ENCODE measurements at regions not wholly inside any gene's neighbourhood (a gene's known extent, or its start where the extent isn't known, plus 50 kb on each side); places are given as distances from the start of the nearest gene placed in this dataset.
"Not testable (repeated sequence)": the region's sequence is repeated elsewhere in the genome, so short reads cannot be mapped to it uniquely, and the experiment has no call there.

DNA sequence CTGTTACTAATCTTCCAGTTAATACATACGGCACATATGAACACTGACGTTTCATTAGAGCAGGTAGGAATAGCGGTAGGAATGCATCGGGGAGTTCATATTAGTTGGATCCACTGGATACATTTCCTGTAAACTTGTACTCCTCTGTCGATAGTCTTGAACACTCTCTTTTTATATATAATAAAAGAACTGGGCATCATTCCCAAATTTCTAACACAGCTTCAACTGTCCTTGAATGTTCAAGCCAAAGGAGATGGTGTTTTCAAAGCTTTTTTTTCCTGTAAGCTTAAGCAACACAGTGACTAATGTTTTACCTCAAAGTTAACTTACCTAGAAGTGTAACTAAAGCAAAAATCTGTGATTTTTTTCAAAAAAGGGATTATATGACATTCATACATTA, 195.3 kb downstream of the UTRN start:
- no peak for DNase-seq

DNA sequence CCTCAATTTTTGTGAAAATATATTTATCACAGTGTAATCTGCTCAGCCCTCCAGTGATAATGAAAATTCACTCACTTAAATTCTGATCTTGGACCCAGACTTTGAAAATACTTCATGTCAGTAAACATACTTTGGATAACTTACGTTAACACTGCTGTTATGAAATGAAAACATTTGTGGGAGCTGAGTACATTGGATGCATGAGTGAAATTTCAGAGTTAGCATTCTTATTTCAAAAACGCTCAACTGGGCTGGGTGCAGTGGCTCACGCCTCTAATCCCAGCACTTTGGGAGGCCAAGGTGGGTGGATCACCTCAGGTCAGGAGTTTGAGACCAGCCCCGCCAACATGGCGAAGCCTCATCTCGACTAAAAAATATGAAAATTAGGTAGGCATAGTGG, 196.4 kb downstream of the UTRN start:
- DNase-seq: no peak

DNA sequence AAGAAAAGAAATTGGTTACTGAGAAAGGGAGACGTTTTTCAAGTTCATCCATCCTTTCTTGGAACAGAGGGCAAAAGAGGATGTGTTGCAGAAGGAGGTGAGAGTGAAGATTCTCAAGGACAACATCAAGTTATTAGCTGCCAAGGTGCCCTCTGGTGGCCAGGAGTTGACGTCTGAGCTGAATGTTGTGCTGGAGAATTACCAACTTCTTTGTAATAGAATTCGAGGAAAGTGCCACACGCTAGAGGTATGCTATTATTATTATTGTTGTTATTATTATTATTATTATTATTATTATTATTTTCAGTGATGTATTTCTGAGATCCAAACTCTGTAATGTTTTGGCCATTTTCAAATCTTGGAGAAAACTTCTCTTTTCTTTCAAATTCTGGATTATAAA, 197.0 kb downstream of the UTRN start:
- peak; percentile 58 for DNase-seq

DNA sequence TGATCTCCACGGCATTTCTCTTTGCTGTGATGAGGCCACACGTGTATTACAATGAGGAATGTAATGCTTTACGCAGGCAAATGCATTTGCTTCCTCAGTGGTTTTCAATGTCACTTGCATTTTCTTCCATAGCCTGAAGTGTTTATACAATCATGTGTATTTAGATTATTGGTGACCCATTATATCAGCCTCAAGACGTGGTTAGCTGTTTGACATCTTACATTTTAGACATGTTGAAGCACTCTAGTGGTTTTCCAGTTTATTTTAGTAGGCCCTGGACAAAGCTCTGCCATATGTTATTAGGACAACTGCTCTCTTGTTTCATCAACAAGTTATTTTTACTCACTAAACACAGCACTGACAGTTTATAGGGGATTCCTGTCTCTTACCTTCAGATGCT, 200.4 kb downstream of the UTRN start:
- no peak for DNase-seq

DNA sequence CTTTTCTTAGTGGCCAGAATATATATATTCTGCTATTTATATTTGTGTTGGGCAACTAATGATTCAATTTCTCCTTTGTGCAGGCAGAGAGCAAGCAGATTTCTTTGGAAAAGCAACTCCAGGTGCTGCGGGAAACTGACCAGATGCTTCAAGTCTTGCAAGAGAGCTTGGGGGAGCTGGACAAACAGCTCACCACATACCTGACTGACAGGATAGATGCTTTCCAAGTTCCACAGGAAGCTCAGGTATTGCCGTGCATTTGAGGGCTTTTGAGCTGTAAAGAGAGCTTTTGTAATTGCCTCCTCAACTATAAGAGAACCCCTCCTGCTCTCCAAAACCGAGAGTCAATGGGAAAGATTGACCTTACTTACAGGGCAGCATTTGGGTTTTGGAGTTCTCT, 203.5 kb downstream of the UTRN start:
- DNase-seq: no peak

DNA sequence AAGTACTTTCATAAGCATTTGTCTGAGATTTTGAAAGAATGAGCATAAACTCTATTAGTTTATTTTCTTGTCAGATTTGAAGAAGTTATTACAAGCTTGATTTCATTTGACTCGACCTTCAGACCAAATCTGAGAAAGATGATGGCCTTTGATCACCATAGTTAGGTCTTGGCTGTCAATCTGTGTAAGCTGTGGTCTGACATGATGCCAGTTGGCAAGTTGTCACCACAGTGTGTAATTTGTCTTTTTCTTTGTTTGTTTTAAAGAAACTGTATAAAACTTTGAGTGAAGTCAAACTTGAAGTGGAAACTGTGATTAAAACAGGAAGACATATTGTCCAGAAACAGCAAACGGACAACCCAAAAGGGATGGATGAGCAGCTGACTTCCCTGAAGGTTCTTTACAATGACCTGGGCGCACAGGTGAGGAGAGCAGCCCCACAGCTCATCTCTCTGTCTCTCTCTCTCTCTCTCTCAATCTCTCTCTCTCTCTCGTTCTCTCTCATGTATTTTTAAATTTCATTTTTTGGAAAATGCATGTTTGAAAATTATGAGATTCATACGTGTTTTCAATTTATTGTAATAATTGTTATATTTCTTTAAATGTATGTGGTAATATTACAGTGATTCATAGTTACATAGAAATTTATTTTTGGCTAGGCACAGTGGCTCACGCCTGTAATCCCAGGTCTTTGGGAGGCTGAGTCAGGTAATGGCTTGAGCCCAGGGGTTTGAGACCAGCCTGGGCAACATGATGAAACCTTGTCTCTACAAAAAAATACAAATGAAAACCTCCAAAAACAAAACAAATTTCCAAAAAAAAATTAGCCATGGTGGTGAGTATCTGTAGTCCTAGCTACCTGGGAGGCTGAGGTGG, 208.1 kb downstream of the UTRN start:
- no peak for DNase-seq

DNA sequence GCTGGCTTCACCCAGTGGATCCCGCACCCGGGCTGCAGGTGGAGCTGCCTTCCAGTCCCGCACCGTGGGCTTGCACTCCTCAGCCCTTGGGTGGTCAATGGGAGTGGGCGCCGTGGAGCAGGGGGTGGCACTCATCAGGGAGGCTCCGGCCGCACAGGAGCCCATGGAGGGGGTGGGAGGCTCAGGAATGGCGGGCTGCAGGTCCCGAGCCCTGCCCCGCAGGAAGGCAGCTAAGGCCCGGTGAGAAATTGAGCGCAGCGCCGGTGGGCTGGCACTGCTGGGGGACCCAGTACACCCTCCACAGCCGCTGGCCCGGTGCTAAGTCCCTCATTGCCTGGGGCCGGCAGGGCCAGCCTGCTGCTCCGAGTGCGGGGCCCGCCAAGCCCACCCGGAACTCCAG, 209.9 kb downstream of the UTRN start:
- not testable (repeated sequence) for DNase-seq

DNA sequence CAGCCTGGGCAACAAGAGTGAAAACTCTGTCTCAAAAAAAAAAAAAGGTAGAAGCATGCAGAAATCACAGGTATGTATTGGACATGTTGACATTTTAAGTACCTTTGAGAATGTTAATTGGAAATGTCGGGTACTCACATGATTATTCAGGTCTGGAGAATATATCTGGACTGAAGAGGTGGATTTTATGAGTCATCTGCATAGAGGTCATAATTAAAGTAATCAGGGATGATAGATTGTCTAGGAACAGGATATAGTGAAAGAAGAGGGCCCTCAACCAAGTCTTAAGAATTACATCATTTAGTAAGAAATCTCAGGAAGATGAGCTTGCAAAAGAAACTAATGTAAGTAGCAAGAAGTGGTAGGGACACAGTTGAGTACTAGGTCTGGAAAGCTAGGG, 212.5 kb downstream of the UTRN start:
- no peak for DNase-seq

DNA sequence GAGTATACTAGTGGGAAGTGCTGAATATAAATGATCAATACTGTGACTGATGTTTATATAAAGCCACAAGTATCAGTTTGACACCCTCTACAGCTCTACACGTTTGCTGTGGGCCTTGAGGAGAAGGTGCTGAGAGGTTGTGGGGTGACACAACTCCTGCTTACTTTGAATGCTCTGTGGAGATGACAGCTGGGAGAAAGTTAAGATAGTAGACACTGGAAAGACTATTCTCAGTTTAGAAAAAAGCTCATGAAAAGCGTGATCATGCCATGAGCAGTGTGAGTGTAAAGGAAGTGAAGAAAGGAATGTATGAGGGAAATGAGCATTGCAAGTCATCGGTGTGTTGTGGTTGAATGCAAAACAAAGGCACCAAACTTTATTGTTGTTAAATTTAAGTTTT, 215.8 kb downstream of the UTRN start:
- DNase-seq: no peak

DNA sequence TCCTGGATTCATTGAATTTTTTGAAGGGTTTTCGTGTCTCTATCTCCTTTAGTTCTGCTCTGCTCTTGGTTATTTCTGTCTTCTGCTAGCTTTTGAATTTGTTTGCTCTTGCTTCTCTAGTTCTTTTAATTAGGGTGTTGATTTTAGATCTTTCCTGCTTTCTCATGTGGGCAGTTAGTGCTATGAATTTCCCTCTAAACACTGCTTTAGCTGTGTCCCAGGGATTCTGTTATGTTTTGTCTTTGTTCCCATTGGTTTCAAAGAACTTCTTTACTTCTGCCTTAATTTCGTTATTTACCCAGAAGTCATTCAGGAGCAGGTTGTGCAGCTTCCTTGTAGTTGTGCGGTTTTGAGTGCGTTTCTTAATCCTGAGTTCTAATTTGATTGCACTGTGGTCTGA, 220.1 kb downstream of the UTRN start:
- not testable (repeated sequence) for DNase-seq

DNA sequence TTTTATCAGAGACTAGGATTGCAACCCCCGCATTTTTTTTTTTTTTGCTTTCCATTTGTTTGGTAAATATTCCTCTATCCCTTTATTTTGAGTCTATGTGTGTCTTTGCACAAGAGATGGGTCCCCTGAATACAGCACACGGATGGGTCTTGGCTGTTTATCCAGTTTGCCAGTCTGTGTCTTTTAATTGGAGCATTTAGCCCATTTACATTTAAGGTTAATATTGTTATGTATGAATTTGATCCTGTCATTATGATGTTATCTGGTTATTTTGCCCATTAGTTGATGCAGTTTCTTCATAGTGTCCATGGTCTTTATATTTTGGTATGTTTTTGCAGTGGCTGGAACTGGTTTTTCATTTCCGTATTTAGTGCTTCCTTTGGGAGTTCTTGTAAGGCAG, 220.9 kb downstream of the UTRN start:
- not testable (repeated sequence) for DNase-seq

DNA sequence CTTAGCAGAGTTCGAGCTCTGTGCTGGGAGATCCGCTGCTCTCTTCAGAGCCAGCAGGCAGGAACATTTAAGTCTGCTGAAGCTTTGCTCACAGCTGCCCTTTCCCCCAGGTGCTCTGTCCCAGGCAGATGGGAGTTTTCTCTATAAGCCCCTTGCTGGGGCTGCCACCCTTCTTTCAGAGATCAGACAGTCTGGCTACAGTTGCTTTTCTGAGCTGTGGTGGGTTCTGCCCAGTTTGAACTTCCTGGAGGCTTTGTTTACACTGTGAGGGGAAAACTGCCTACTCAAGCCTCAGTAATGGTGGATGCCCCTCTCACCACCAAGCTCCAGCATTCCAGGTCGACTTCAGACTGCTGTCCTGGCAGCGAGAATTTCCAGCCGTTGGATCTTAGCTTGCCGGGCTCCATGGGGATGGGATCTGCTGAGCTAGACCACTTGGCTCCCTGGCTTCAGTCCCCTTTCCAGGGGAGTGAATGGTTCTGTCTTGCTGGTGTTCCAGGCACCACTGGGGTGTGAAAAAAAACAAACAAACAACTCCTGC, 222.7 kb downstream of the UTRN start:
- DNase-seq: not testable (repeated sequence)

DNA sequence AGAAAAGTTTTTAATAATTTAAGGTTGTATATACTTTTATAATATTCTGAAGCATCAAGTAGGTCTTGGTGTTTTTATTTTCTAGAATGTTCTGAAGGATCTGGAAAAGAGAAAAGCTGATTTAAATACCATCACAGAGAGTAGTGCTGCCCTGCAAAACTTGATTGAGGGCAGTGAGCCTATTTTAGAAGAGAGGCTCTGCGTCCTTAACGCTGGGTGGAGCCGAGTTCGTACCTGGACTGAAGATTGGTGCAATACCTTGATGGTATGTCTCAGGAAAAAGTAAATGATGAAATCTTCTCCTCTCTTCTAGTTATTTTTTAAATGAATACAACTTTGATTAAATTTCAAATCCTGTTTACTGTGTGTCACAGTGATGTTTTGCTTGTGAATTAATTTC, 225.7 kb downstream of the UTRN start:
- no peak for DNase-seq

DNA sequence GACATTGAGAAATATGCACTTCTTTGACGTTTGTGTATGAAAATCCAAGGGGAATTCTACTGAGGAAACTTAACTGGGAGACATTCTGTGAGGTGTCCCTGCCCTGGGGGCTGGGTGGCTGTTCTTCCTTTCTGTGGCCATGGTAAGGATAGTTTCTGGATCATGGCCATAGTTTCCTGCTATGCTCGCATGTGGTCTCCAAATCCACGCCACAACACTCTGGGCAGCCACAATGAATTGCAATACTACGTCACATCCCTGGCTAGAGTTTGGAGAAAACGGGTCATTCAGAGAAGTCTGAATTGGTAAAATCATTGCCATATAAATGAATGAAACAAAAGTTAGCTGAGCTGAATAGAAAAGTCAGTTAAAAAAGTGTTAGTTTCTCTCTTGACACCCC, 230.6 kb downstream of the UTRN start:
- DNase-seq: no peak

DNA sequence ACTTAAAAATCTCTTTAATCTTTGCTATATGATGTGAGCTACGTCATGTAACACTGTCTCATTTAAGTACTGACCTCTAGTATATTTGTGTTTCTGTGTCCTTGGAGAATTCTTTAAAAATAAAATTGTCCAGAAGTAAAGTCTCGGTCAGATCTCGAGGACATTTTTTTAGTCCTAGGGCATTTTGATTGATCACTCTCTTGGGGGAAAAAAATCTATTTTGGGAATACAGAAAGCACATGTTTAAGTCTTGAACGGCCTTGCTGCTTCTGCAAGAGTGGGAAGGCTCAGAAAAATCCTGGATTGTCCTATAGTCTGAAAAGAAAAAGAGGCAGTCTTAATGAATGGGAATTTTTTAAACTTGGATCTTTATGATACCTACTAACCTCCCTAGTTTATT, 234.3 kb downstream of the UTRN start:
- no peak for DNase-seq

DNA sequence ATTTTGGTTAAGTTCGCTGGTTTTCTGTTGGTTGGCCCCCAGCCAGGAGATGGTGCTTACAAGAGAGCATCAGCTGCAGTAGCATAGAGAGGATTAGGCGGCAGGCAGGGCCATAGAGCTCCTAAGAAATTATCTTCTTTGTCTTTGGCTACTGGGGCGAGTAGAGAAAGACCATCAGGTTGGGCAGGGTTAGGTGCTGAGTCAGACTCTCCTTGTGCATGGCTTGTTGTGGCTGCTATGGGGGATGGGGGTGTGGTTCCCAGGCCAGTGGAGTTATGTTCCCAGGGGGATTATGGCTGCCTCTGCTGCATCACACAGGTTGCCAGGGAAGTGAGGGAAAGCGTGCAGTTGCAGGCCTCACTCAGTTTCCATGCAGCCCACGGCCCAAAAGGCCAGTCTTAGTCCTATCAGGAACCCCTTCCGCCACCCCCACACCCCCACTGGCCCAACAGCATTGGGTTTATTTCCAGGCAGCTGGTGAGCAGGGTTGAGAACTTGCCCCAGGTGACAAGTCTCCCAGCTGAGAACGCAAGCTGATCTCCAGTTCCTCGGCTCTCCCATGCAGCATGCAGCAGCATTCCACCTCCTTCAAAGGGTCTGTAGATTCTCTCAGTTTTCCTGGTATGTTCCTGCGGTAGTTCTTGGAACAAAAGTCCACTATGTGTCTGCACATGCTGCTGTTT, 243.7 kb downstream of the UTRN start:
- no peak for DNase-seq

DNA sequence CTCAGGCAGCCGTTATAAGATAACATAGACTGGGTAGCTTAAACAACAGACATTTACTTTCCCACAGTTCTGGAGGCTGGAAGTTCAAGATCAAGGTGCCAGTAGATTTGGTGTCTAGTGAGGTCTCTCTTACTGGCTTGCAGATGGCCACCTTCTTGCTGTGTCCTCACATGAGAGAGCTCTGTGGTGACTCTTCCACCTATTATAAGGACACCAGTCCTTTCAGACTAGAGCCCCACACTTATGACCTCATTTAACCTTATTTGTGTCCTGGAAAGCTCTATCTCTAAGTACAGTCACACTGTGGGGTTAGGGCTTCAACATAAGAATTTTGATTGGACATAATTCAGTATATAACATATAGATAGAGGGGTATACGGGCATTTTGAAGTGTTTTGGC, 245.0 kb downstream of the UTRN start:
- DNase-seq: no peak

DNA sequence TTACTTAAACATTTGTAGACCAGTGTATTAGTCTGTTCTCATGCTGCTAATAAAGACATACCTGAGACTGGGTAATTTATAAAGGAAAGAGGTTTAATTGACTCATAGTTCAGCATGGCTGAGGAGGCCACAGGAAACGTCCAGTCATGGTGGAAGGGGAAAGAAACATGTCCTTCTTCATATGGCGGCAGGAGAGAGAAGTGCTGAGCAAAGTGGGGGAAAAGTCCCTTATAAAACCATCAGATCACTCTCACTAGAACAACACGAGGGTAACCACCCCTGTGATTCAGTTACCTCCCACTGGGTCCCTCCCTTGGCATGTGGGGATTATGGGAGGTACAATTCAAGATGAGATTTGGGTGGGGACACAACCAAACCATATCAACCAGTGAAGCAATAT, 247.1 kb downstream of the UTRN start:
- DNase-seq: not testable (repeated sequence)

DNA sequence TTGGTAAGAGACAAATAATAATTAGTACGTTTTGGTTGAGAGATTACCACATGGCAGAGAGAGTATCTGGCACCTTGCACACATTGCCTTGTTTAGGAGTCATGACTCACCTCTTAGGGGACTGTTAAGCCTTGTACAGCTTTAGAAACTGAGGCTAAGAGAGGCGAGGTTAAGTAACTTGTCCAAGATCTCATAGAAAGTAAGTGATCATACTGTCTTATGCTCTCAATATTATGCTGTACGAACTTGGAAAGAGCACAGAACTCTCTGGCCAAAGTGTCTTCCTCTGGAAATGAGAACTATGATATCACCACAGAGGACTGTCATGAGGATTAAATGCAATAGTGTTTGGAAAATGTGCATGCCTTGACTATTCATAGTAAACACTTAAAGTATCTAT, 249.0 kb downstream of the UTRN start:
- DNase-seq: no peak

DNA sequence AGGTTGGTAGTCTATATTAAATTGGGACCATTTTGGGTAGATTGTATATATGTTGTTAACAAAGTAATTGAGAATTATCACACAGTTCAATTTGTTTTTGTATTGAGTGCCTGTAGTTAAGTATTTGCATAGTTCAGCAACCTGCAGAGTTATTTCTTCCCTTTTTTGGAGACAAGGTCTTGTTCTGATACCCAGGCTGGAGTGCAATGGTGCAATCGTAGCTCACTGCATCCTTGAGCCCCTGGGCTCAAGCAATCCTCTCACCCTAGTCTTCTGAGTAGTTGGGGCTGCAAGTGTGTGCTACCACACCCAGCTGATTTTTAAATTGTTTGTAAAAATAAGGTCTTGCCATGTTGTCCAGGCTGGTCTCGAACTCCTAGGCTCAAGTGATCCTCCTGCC, 250.5 kb downstream of the UTRN start:
- DNase-seq: no peak

DNA sequence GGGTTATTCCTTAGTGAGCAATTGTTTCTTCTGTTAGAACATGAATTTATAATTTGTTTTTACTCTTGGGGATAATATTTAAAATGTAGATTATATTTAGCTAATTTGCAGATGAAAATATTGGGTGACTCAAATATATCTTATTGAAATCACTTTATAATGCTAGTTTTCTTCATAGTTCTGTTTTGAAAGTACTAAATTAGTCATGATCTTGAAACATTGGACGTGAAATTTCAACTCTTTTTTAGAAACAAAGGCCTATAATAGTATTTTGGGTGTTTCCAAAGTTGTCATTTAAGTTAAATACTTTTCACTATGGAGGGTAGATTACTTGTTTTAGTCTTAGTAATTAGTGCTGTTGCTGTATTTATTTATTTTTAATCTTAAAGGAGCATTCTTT, 250.9 kb downstream of the UTRN start:
- no peak for DNase-seq

DNA sequence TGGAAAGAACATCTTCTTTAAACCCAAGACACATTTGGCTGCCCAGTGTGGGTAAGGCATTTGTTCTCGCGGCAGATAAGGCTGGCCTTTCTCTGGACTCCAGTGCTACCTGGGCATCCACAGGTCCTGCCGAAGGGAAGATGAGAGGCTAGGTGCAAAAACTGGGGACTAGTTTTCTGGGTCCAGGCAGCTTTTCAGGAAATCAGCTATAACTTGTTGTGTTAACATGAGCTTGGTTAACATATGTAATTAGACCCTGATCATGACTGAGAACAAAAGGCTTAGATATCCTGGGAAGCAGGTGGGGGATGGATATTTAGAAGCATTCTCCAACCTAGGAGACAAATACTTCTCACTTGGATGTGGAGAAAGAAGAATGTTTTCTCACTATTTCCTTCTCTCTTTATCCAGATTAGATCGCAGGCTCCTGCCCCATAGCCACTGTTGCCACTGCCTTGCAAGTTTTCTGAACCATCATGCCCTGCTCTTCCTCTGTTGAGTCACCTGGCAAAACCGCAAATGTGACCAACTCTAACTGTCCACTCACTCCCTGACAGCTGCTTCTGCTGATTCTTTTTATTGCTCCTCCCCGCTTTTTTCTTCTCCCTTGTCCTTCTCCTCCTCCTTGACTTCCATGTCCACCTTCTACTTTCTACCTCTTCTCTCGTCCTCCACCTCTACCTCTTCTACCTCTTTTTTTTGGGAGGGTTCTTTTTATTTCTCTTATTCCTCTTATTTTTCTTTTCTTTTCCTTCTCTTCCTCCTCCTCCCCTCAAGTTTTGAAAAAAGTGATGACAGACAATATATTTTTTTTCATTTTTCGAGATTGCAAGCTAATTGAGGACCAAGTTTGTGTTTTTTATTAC, 258.1 kb downstream of the UTRN start:
- peak; percentile 86 for DNase-seq

DNA sequence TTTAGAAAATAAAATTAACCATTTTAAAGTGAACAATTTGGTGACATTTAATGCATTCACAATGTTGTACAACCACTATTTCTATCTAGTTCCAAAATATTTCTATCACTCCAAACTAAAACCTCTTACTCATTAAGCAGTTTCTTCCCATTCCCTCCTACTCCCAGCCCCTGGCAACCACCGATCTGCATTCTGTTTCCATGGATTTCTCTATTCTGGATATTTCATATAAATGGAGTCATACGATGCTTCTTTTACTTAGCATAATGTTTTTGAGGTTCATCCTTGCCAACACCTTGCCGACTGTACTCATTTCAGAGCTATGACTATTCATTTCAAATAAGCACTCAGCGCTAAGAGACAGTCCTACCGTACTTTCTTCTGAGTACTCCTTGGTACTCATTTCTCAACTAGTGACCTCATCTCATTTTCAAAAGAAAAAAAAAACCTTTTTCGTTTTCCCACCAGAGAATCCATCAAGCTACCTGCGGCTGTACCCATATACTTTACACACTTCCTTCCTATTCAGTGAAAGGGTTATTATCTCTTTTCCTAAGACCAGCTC, 259.2 kb downstream of the UTRN start:
- DNase-seq: no peak
